PC-9 (cell line): ENCODE measurements at regions not wholly inside any gene's neighbourhood (a gene's known extent, or its start where the extent isn't known, plus 50 kb on each side); places are given as distances from the start of the nearest gene placed in this dataset.

ENCODE experiments used
- BruUV-seq: library from RNA; stranded (reverse); fragments of 400-500 nt; replicated peaks from 2 replicates; lab custom pipeline; 2021; lab: Mats Ljungman, UMichigan
- CTCF ChIA-PET: fragments of 300-600 bp; sonication (Branson Sonifier 250); formaldehyde crosslinking; loops from one replicate; lab custom pipeline; 2022; ENCODE audit warnings: antibody characterized with exemption; lab: Charles Lee
- POLR2A ChIA-PET: fragments of 300-600 bp; sonication (Branson Sonifier 250); formaldehyde crosslinking; loops from one replicate; lab custom pipeline; 2022; ENCODE audit warnings: antibody characterized with exemption; ENCODE audit not compliant: unreplicated experiment; lab: Charles Lee
- DNase-seq, 2 experiments: peaks; one replicate each; pipeline versions ENCODE4 v3.0.0 to v3.0.0-alpha.2; 2015 to 2022; ENCODE audit warnings: mixed read lengths in 1 of 2
- H2AFZ ChIP-seq: fragments of 200-600 bp; sonication (generic); 2 replicates; pipeline ENCODE4 v1.8.1; 2017; ENCODE audit warnings: antibody characterized with exemption
- H3F3A ChIP-seq: fragments of 200-600 bp; sonication (generic); 2 replicates; pipeline ENCODE4 v1.8.1; 2017; ENCODE audit warnings: antibody characterized with exemption, mild to moderate bottlenecking, low read depth; ENCODE audit not compliant: insufficient read depth
- H3K27ac ChIP-seq: fragments of 200-600 bp; sonication (generic); 2 replicates; pipeline ENCODE4 v1.6.1; 2016; ENCODE audit warnings: mixed run types
- H3K27me3 ChIP-seq: fragments of 200-600 bp; sonication (generic); 2 replicates; pipeline ENCODE4 v1.6.1; 2016; ENCODE audit warnings: low read depth, mixed run types; ENCODE audit not compliant: insufficient read depth
- H3K36me3 ChIP-seq: fragments of 200-600 bp; sonication (generic); 2 replicates; pipeline ENCODE4 v1.6.1; 2016; ENCODE audit warnings: low read depth, mixed run types
- H3K4me1 ChIP-seq: fragments of 200-600 bp; sonication (generic); replicated peaks from 2 replicates; pipeline ENCODE4 v1.6.1; 2016; ENCODE audit warnings: mixed run types; ENCODE audit not compliant: insufficient read depth
- H3K4me2 ChIP-seq: fragments of 200-600 bp; sonication (generic); 2 replicates; pipeline ENCODE4 v1.6.1; 2017; ENCODE audit warnings: mixed run types
- H3K4me3 ChIP-seq: fragments of 200-600 bp; sonication (generic); 2 replicates; pipeline ENCODE4 v1.6.1; 2016; ENCODE audit warnings: mixed run types
- H3K79me2 ChIP-seq: fragments of 200-600 bp; sonication (generic); 2 replicates; pipeline ENCODE4 v1.6.1; 2017; ENCODE audit warnings: low read depth, mixed run types
- H3K9me2 ChIP-seq: fragments of 200-600 bp; sonication (generic); 2 replicates; pipeline ENCODE4 v1.8.1; 2017; ENCODE audit warnings: mild to moderate bottlenecking; ENCODE audit not compliant: insufficient read depth
- H3K9me3 ChIP-seq: fragments of 200-600 bp; sonication (generic); 2 replicates; pipeline ENCODE4 v1.8.1; 2016; ENCODE audit warnings: low read depth; ENCODE audit not compliant: insufficient read depth
- H4K20me1 ChIP-seq: fragments of 200-600 bp; sonication (generic); 2 replicates; pipeline ENCODE4 v1.8.1; 2017; ENCODE audit not compliant: insufficient read depth
- EZH2 ChIP-seq: fragments of 200-600 bp; sonication (generic); IDR thresholded peaks from 2 replicates; pipeline ENCODE4 v1.8.0; 2017; ENCODE audit warnings: antibody characterized with exemption, low read depth
- intact Hi-C: fragments of 100-400 bp; cut with micrococcal nuclease; formaldehyde crosslinking; loops from one replicate; pipeline ENCODE4 v1.10.0; 2022; ENCODE audit not compliant: unreplicated experiment
- TF ChIP-seq, protein P1 (sequence below): fragments of 200-600 bp; sonication (generic); conservative IDR thresholded peaks from 2 replicates; pipeline ENCODE4 v1.6.1; 2017; ENCODE audit warnings: mixed run types, antibody characterized with exemption, mild to moderate bottlenecking, moderate library complexity

DNA sequence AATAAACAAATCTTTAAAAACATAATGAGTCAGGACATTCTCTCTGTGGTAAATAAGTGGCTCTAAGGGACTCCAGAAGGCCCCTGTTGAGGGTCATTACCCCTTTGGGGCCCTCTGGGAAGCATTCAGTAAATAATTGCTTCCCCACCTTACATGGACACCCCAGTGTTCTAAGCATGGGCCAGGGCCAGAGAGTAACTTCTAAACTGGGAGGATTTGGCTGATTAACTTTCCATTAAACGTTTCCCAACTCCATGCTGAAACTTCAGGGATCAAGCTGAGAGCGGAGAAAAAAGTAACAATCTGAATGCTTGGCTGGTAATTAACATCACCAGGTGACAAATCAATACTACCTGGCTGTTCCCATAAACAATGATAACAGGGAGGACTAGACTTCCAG is 783.9 kb upstream of the LRRC4C start:
- no peak for DNase-seq
- ChIA-PET POLR2A (no interaction called here), CTCF (no interaction called here)
- no peak overlapping the region for H3K4me3 ChIP-seq
- no peaks in the 10 kb centered on the region for H3K79me2 ChIP-seq
- BruUV-seq, result no TSS peak
- H3K27ac ChIP-seq, result no peak overlapping the region
- no peaks in the 10 kb centered on the region for H3F3A ChIP-seq
- no peak overlapping the region for H2AFZ ChIP-seq
- H3K9me2 ChIP-seq, result no peaks in the 10 kb centered on the region
- H3K27me3 ChIP-seq, result peaks cover 15% of the 10 kb centered on the region; the same call in 1 of the 2 replicates
- intact Hi-C loops, result no loop called here
- H3K9me3 ChIP-seq, result no peaks in the 10 kb centered on the region
- no peaks in the 10 kb centered on the region for H3K4me1 ChIP-seq
- no peaks in the 10 kb centered on the region for H3K36me3 ChIP-seq
- H4K20me1 ChIP-seq, result no peaks in the 10 kb centered on the region
- no peak for TF ChIP-seq EZH2
- TF ChIP-seq, protein P1, sequence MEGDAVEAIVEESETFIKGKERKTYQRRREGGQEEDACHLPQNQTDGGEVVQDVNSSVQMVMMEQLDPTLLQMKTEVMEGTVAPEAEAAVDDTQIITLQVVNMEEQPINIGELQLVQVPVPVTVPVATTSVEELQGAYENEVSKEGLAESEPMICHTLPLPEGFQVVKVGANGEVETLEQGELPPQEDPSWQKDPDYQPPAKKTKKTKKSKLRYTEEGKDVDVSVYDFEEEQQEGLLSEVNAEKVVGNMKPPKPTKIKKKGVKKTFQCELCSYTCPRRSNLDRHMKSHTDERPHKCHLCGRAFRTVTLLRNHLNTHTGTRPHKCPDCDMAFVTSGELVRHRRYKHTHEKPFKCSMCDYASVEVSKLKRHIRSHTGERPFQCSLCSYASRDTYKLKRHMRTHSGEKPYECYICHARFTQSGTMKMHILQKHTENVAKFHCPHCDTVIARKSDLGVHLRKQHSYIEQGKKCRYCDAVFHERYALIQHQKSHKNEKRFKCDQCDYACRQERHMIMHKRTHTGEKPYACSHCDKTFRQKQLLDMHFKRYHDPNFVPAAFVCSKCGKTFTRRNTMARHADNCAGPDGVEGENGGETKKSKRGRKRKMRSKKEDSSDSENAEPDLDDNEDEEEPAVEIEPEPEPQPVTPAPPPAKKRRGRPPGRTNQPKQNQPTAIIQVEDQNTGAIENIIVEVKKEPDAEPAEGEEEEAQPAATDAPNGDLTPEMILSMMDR, result no peak
- no peak overlapping the region for H3K4me2 ChIP-seq

DNA sequence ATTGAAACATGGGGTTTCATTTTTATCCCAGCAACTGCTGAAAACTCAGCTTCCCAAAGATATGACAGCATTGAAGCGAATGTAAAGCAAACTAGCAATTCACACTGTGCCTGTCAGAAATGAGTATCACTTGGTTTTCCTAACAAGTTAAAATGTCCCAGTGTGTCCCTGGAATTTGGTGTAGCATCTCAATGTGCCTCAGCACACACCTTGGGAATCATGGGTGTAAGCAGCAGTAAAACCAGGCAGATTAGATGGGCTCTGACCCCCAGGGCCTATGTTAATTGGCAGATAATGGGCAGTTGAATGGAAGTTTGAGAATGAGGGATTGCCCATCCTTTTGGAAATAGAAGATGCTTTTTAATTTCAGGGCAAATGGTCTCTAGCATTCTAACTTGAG is 784.9 kb upstream of the LRRC4C start:
- Histone ChIP-seq H3K4me3 (no peak overlapping the region), H3K9me3 (no peaks in the 10 kb centered on the region), H2AFZ (no peak overlapping the region), H4K20me1 (no peaks in the 10 kb centered on the region), H3K36me3 (no peaks in the 10 kb centered on the region), H3K4me2 (no peak overlapping the region), H3K4me1 (no peaks in the 10 kb centered on the region), H3F3A (no peaks in the 10 kb centered on the region), H3K27ac (no peak overlapping the region), H3K79me2 (no peaks in the 10 kb centered on the region), H3K9me2 (no peaks in the 10 kb centered on the region), H3K27me3 (peaks cover 18% of the 10 kb centered on the region; the same call in 1 of the 2 replicates)
- intact Hi-C loops, result no loop called here
- BruUV-seq, result no TSS peak
- ChIA-PET CTCF (no interaction called here), POLR2A (no interaction called here)
- no peak for DNase-seq
- no peak for TF ChIP-seq EZH2
- TF ChIP-seq, protein P1, result no peak

DNA sequence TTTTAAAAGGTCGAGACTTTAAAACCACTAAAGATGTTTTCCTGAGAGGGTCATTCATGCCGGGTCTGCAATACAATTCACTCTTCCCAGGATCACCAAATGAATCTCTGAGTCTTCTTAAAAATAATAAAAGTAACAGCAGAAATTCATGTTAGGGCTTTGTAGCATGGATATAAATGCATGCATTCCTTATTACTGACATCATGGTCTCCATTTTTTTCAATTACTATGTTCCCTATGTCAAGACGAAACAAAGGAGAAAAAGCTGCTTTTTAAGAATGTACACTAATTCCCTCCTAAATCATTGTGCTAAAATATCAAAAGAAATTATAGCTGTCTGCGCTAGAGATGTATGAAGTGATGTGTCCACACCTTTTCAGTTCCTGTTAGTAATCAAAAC is 789.9 kb upstream of the LRRC4C start:
- ChIA-PET POLR2A (no interaction called here), CTCF (no interaction called here)
- no TSS peak for BruUV-seq
- no peak overlapping the region for H3K4me2 ChIP-seq
- no peaks in the 10 kb centered on the region for H4K20me1 ChIP-seq
- intact Hi-C loops, result no loop called here
- H3K4me1 ChIP-seq, result no peaks in the 10 kb centered on the region
- H3K9me2 ChIP-seq, result no peaks in the 10 kb centered on the region
- H3K27me3 ChIP-seq, result peaks cover 10% of the 10 kb centered on the region; the same call in 1 of the 2 replicates
- TF ChIP-seq, protein P1, result no peak
- no peak for TF ChIP-seq EZH2
- H3K79me2 ChIP-seq, result no peaks in the 10 kb centered on the region
- no peak overlapping the region for H2AFZ ChIP-seq
- no peaks in the 10 kb centered on the region for H3K9me3 ChIP-seq
- H3K36me3 ChIP-seq, result no peaks in the 10 kb centered on the region
- H3F3A ChIP-seq, result no peaks in the 10 kb centered on the region
- no peak overlapping the region for H3K27ac ChIP-seq
- no peak for DNase-seq
- no peak overlapping the region for H3K4me3 ChIP-seq
